Sciatic nerve (tissue), 2 donors: ENCODE measurements at regions not wholly inside any gene's neighbourhood (a gene's known extent, or its start where the extent isn't known, plus 50 kb on each side); places are given as distances from the start of the nearest gene placed in this dataset.
A peak's percentile ranks its signal among the peaks of the same experiment; 100 is the strongest.

Experiments
- ATAC-seq: fragments of 200-7000 bp; cut with Tn5 transposase; one replicate; pipeline ENCODE4 v1.9.1; 2020; ENCODE audit warnings: mild to moderate bottlenecking, moderate library complexity
- DNase-seq: peaks from one replicate; pipeline ENCODE4 v3.0.0-alpha.2; 2020; ENCODE audit warnings: low spot score
- intact Hi-C: fragments of 100-400 bp; cut with DNase I; formaldehyde crosslinking; loops from one replicate; pipeline ENCODE4 v1.14.2; 2022
- donor health status: DM: no; HTN: no; CAD: no.
- donor health status: DM: no; HTN: no; CAD: no.

DNA sequence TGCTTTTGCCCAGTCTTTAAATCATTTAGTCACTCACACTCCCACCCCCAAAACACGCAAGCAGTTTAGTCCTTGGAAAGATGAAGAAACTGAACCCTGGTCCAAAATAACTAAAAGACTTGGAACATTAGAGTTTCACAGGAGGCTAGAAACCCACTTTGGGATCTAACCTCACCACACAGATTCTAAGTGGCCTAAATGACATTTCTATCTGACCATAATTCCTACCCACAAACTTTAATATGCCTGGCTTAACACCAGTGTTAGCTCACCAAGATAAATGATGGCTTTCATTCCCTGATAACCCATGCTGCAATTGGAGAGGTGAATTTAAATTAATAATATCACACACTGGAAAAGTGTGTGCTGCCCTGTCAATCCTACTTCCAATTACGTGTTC, 295.3 kb upstream of the UBE2E2 start:
- no peak for DNase-seq
- intact Hi-C loops, result no loop called here
- no peak for ATAC-seq

DNA sequence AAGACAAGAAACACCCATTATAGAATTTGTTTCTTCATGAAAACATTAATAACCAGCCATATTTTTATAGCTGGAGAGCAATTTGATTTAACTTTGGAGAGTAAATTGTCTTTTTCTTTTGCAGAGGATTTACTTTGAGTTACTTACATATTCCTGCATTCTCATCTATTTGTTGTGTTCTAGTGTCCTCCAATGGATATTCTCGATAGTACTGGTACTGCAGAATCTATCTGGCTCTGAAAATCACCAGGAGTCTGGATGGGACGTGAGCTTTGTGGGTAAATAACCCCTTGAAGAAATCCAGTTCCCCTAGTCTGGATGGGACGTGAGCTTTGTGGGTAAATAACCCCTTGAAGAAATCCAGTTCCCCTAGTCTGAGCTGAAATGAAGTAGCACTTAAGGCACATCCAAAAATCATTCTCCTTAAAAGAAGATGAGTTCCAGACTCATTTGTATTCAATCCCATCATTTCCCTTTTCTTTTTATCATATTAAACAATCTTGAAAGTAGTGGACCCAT, 294.1 kb upstream of the UBE2E2 start:
- intact Hi-C loops, result no loop called here
- ATAC-seq (peak; percentile 88), DNase-seq (no peak)

GRCh38 chr3:22916933-22917332, 286.2 kb upstream of the UBE2E2 start:
- no peak for ATAC-seq

DNA sequence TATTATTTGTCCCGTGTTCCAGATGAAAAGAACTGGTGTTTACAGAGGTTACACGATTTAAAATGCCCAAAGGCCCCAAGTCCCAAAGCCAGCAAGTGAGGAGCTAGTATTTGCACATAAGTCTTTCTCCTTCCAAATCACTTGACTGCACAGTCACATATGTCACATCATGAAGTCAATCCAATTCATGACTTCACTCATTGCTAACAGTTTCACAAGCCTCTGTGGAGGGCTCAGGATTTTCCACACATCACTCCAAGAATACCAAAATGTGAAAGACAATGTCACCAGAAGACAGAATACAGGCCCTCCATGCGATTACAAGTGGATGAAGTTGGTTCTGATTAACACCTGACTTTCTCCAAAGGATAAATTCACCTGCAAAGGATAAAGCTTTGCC, 283.1 kb upstream of the UBE2E2 start:
- ATAC-seq, result no peak
- intact Hi-C loops, result no loop called here
- no peak for DNase-seq

More at GRCh38 chr3:22916933-22917332, 286.2 kb upstream of the UBE2E2 start:
- intact Hi-C loops, result no loop called here
- no peak for DNase-seq

DNA sequence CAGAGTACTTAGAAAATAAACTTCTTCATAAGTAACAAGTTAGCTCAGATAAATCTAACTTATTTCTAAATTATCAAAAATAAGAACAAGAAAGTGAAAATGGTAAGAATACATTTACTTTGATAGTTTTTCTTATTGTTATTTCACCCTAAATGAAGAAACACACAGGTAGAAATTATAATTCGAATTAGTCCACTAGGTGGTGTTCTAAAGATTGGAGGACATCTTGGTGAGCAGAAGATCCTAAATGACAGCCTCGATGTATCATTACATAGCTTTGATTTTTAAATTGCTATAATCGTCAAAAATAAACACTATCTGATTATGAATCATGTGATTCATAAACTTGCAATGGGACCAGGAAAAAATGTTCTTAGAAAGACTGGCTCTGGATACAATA, 280.8 kb upstream of the UBE2E2 start:
- DNase-seq (no peak), ATAC-seq (no peak)
- intact Hi-C loops, result no loop called here

DNA sequence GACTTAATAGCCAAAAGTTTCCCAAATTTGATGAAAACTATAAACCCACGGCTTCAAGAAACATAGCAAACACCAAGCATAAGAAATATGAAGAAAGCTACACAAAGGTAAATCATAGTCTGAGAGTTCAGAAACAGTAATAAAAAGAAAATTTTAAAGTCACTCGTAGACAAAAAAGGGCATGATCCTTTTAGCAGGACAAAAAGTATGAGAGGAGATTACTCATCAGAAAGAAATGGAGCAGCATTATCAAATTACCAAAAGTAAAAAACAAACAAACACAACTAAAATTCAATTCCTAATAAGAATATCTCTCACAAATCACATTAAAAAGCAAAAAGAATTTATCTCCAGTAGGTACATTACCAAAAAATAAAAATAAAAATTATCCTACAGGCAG, 279.4 kb upstream of the UBE2E2 start:
- DNase-seq, result no peak
- intact Hi-C loops, result no loop called here
- ATAC-seq, result no peak

DNA sequence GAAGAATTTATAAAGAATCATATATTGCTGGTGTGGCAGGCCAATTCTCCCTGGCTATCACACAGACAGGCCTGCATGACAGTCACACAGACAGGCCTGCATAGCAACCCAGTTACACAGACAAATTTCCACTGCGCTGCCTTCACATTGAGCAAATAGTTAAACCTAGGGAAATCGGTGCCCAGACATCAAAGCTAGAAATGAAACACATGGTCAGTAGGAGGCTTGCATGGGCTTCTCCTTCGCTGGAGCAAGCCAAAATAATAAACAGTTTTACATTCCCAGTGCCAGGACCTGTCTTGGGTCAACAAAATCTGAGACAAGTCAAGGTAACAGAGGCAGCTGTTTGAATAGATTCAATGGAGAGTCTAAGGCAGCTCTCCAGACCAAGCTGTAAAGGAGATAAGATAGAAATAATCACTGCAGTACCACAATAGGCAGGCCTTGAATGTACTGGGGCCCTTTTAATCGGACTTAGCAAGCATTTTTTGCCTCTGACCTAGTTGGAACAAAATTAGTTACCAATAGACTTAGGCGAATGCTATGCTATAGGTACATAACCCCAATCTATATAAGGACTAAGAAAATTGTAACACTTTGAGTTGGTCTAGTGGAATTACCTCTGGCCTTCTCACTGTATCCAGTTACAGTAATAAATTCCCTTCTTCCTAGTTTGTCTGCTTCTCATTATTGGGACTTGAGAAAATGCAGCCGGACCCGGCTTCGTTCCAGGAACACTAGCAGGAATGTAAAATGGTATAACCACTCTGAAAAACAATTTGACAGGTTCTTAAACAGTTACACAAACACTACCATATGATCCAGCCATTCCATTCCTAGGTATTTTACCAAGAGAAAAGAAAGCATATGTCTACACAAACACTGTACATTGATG, 274.7 kb upstream of the UBE2E2 start:
- ATAC-seq (no peak), DNase-seq (no peak)
- intact Hi-C loops, result no loop called here

- ATAC-seq, result no peak
- intact Hi-C loops, result no loop called here
- no peak for DNase-seq
Measured at GRCh38 chr3:22933051-22933840, 269.9 kb upstream of the UBE2E2 start.

DNA sequence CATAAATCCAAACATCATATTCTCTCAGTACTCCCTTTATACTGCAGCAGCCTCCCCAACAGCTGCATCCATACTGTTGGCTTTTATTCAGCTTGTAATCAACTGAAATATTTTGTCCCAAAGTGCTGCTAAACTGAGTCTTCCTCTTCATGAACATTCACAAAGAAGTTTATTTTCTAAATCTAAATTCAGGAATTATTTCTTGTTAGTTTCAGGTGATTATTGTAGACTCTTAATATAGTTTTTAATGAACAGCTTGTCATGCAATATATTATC, 269.3 kb upstream of the UBE2E2 start:
- intact Hi-C loops, result no loop called here
- DNase-seq, result no peak
- no peak for ATAC-seq

DNA sequence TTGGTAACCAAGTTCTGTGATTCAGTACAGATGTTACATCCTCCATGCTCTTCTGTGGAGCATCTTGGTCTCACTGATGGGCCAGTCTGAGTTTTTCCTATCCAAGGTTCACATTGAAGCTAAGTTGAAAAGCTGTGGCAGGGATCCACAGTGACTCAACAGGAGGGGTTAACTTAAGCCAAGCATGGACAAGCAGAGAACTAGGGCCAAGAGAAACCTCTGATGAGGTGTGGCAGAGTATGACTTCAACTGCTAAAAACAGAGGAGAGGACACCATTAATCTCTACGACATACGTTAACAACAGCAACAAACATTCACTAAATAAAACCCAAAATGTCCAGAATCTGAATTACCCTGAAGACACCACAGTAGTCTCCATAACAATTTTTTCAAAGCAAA, 268.1 kb upstream of the UBE2E2 start:
- ATAC-seq (no peak), DNase-seq (no peak)
- intact Hi-C loops, result no loop called here

DNA sequence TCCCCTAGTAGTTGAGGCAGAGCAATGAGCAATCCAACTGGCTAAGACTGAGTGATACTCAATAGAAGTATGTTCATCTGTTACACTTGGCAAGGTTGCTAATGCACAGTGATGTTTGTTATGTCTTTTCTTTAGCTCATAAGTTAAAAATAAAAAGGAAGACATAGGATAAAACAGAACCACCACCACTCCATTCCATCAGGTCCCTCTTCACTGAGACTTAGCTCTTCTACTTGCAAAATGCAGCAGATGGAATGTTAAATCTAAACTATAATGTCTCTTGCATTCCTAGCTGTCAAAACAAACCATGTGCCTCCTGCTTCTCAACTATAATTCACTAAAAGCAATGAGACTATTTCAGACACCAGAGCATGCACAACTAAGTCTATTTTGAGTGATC, 265.6 kb upstream of the UBE2E2 start:
- ATAC-seq, result no peak
- intact Hi-C loops, result no loop called here
- no peak for DNase-seq

- no peak for ATAC-seq
- intact Hi-C loops, result no loop called here
- DNase-seq, result no peak
Measured at GRCh38 chr3:22938739-22939138, 264.4 kb upstream of the UBE2E2 start.

GRCh38 chr3:22939349-22939748, 263.8 kb upstream of the UBE2E2 start:
- intact Hi-C loops, result no loop called here
- DNase-seq (no peak), ATAC-seq (no peak)

- intact Hi-C loops, result no loop called here
- DNase-seq (no peak), ATAC-seq (no peak)
Measured at GRCh38 chr3:22940285-22940684, 262.8 kb upstream of the UBE2E2 start.

- intact Hi-C loops, result no loop called here
- no peak for DNase-seq
- no peak for ATAC-seq
Measured at GRCh38 chr3:22942981-22943380, 260.1 kb upstream of the UBE2E2 start.

GRCh38 chr3:22947851-22948250, 255.3 kb upstream of the UBE2E2 start:
- intact Hi-C loops, result no loop called here
- no peak for DNase-seq
- ATAC-seq, result peak; percentile 43

DNA sequence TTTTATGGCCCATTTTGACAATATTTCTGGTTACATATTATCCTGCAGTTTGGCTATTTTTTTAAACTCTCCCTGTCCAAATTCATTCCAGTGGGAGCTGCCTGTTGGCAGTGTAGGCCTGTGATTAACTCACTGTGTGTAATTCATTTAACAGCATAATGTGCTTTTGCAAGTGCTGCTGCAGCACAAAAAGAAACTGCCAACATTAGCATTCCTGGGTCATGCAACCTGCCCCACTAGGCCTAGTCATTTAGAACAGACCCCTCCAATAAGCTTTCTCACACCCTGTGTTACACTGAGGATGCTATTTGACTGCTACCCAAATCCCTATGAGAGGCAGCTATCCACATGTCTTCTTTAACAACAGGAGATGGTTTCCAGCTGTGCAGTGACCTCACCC, 251.2 kb upstream of the UBE2E2 start:
- ATAC-seq (peak; percentile 90), DNase-seq (no peak)
- intact Hi-C loops, result no loop called here

GRCh38 chr3:22952860-22953259, 250.3 kb upstream of the UBE2E2 start:
- intact Hi-C loops, result no loop called here
- ATAC-seq (peak; percentile 17), DNase-seq (no peak)

- intact Hi-C loops, result no loop called here
- peak; percentile 36 for ATAC-seq
Measured at GRCh38 chr3:22959593-22959992, 243.5 kb upstream of the UBE2E2 start.

More at GRCh38 chr3:22959593-22959992, 243.5 kb upstream of the UBE2E2 start:
- no peak for DNase-seq
